ENCODE measurements at regions not wholly inside any gene's neighbourhood (a gene's known extent, or its start where the extent isn't known, plus 50 kb on each side); places are given as distances from the start of the nearest gene placed in this dataset.

GRCh38 chr7:357531-358209 lies 67.7 kb downstream of the FOXL3 start:
- DNase-seq (no peak), ATAC-seq (no peak)
- H3K9me3 ChIP-seq, result peaks cover 0 to 10% (median 0%) of the 10 kb centered on the region in 12 donors
- no peaks in the 10 kb centered on the region for H3K36me3 ChIP-seq
- no peak overlapping the region for H3K4me3 ChIP-seq
- no peak overlapping the region for H3K27ac ChIP-seq
- no peak for TF ChIP-seq CTCF (IDR thresholded peaks at IDR 0.05)
- TF ChIP-seq POLR2A (IDR thresholded peaks at IDR 0.05), result no peak
- peaks cover 0 to 30% (median 10%) of the 10 kb centered on the region in 9 donors for H3K27me3 ChIP-seq
- H3K4me1 ChIP-seq, result peaks cover 0 to 17% (median 4%) of the 10 kb centered on the region in 12 donors
- WGBS, 4 donors, result 72 to 84% (median 76%) methylated on average over 6 to 12 of the region's 12 CpGs
- intact Hi-C loops (cut with DNase I), result no loop called here

- 91 to 93% (median 92%) methylated on average over 1 of the region's 1 CpG for WGBS, 4 donors
- peaks cover 0 to 10% (median 0%) of the 10 kb centered on the region in 12 donors for H3K9me3 ChIP-seq
- H3K36me3 ChIP-seq, result no peaks in the 10 kb centered on the region
- H3K4me1 ChIP-seq, result peaks cover 0 to 19% (median 4%) of the 10 kb centered on the region in 12 donors
- DNase-seq (no peak), ATAC-seq (no peak)
- H3K4me3 ChIP-seq, result no peak overlapping the region
- no peak for TF ChIP-seq CTCF (IDR thresholded peaks at IDR 0.05)
- no peak for TF ChIP-seq POLR2A (IDR thresholded peaks at IDR 0.05)
- no peak overlapping the region for H3K27ac ChIP-seq
- intact Hi-C loops (cut with DNase I), result no loop called here
- peaks cover 0 to 30% (median 14%) of the 10 kb centered on the region in 9 donors for H3K27me3 ChIP-seq
Measured at GRCh38 chr7:358352-358751, 68.4 kb downstream of the FOXL3 start.

DNA sequence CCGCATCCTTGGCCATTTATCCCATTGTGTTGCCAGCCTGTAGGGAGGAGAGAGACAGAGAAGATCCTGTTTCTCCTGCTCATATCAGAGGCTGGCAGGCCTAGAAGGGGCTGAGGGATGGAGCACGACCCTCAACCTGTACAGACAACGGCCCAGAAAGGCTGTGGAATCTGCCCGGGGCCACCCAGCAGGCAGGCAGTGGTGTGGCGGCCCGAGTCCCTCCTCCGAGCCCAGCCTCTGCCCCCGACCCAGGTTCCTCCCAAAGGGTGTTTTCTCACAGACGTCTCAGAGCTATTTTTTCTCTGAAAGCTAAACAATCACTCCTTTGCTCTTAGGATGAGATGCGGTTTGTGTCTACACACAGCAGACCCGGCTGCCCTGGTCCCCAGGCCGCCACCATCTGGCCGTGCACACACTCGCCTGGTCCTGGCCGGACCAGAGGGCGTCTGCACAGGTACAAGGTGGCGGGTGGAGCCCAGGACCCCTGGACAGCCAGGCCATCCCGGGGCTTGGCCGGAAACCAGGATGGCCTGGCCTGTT lies 69.3 kb downstream of the FOXL3 start:
- WGBS, 4 donors, result 82 to 91% (median 84%) methylated on average over 17 to 19 of the region's 19 CpGs
- ATAC-seq, result no peak
- DNase-seq, result peak in 3 of 5 donors; percentile 4 to 27 (median 11)

More for the DNA sequence above, 69.3 kb downstream of the FOXL3 start:
- Histone ChIP-seq H3K27ac (no peak overlapping the region), H3K27me3 (peaks cover 0 to 34% (median 14%) of the 10 kb centered on the region in 9 donors), H3K36me3 (no peaks in the 10 kb centered on the region), H3K4me1 (peaks cover 0 to 19% (median 4%) of the 10 kb centered on the region in 12 donors), H3K4me3 (no peak overlapping the region), H3K9me3 (peaks cover 0 to 10% (median 0%) of the 10 kb centered on the region in 12 donors)
- intact Hi-C loops (cut with DNase I), result no loop called here
- TF ChIP-seq CTCF (IDR thresholded peaks at IDR 0.05) (no peak), POLR2A (IDR thresholded peaks at IDR 0.05) (no peak)

Measured in heart left ventricle (tissue), 16 donors.